ENCODE measurements at regions not wholly inside any gene's neighbourhood (a gene's known extent, or its start where the extent isn't known, plus 50 kb on each side); places are given as distances from the start of the nearest gene placed in this dataset.

DNA sequence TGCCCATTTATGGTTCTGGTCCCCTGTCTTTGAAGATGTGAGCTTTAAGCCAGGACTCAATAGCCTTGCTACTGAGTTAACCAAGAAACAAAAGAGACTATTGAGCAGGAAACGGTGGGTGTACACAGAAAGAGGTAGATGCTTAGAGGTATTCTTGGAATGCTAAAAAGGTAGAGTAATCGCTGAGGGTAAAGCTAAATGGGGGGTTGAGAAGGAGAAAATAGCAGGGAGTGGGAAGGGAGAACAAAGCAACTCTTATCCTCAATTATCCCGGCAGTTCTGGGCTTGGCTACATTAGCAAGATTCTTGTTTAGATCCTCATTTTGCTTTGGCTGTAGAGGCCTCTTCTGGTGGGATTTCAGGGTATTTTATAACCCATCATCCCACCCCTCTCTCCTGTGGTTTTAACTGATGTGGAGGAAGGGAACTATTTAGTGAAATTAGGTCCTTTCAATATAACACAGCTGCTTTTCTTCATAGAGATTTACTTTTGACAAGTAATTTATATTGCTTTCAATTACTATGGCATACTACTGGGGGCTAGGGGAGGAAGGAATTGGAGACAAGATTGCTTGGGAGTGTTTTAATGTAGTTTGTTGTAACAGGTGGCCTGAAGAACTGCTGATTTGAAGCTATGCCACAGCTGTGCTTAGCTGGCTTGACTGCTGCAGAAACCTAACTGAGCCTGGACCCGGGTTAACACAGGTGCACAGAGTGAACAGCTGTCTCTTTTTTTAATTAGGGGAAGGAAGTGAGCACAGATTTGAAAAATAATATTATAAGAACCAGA is 234.3 kb upstream of the CCDC54 start:
- H3K27ac ChIP-seq, result peak overlapping the region; percentile 95
- no peak overlapping the region for H2AFZ ChIP-seq (replicated peaks)
- no peaks in the 10 kb centered on the region for H3K36me3 ChIP-seq
- peaks cover 19% of the 10 kb centered on the region for H3K4me1 ChIP-seq
- peak overlapping the region; percentile 21 for H3K4me3 ChIP-seq
- no peaks in the 10 kb centered on the region for H3K79me2 ChIP-seq (ENCODE audit: low read depth)
- Mint-ChIP-seq H3K27ac (no peak overlapping the region), H3K27me3 (ENCODE audit: insufficient read depth, low read depth) (peaks cover 2% of the 10 kb centered on the region), H3K4me1 (peaks cover 9% of the 10 kb centered on the region), H3K36me3 (no peaks in the 10 kb centered on the region), H3K4me3 (no peak overlapping the region), H3K9me3 (peaks cover 4% of the 10 kb centered on the region)
- peak; percentile 76 for DNase-seq (ENCODE audit: low spot score)
- H4K20me1 ChIP-seq (ENCODE audit: low read depth), result no peaks in the 10 kb centered on the region
- H3F3A ChIP-seq (ENCODE audit: low read depth), result peaks cover 25% of the 10 kb centered on the region
- no peak overlapping the region for H3K9ac ChIP-seq
- TF ChIP-seq EZH2phosphoT487 (IDR thresholded peaks at IDR 0.05), result peak; percentile 80
- TF ChIP-seq, protein P1, sequence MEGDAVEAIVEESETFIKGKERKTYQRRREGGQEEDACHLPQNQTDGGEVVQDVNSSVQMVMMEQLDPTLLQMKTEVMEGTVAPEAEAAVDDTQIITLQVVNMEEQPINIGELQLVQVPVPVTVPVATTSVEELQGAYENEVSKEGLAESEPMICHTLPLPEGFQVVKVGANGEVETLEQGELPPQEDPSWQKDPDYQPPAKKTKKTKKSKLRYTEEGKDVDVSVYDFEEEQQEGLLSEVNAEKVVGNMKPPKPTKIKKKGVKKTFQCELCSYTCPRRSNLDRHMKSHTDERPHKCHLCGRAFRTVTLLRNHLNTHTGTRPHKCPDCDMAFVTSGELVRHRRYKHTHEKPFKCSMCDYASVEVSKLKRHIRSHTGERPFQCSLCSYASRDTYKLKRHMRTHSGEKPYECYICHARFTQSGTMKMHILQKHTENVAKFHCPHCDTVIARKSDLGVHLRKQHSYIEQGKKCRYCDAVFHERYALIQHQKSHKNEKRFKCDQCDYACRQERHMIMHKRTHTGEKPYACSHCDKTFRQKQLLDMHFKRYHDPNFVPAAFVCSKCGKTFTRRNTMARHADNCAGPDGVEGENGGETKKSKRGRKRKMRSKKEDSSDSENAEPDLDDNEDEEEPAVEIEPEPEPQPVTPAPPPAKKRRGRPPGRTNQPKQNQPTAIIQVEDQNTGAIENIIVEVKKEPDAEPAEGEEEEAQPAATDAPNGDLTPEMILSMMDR (IDR thresholded peaks at IDR 0.05), result no peak
- no peaks in the 10 kb centered on the region for H3K27me3 ChIP-seq
- H3K9me3 ChIP-seq (ENCODE audit: low read depth), result no peaks in the 10 kb centered on the region
- H3K4me2 ChIP-seq, result peak overlapping the region; percentile 55

DNA sequence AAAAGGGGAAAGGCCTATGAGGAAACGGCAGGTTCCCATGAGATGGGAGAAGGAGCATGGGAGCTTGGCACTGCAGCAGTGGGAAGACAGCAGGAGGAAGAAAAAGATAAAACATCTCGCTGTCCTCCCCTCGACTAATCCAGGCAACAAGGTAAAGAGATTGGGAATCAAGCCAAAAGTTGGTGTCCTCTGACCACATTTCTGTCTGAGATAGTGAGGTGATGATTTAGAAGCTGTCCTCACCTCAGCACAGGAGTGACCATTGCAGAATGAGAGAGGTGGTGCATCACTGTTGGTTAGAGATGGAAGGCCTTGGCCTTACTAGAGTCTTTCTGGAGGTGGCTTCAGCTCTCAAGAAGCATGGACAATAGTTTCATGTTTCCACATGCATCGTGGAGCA is 226.6 kb upstream of the CCDC54 start:
- TF ChIP-seq EZH2 (IDR thresholded peaks at IDR 0.05) (no peak), EZH2phosphoT487 (IDR thresholded peaks at IDR 0.05) (no peak)
- no peaks in the 10 kb centered on the region for H3K4me1 Mint-ChIP-seq
- no peak overlapping the region for H2AFZ ChIP-seq (replicated peaks)
- H3K9me3 ChIP-seq (ENCODE audit: low read depth), result no peaks in the 10 kb centered on the region
- H3K9me3 Mint-ChIP-seq, result no peaks in the 10 kb centered on the region
- H3K4me3 Mint-ChIP-seq, result no peak overlapping the region
- no peaks in the 10 kb centered on the region for H3K36me3 ChIP-seq
- H3K27ac ChIP-seq, result no peak overlapping the region
- H3F3A ChIP-seq (ENCODE audit: low read depth), result no peaks in the 10 kb centered on the region
- no peak overlapping the region for H3K27ac Mint-ChIP-seq
- H3K79me2 ChIP-seq (ENCODE audit: low read depth), result no peaks in the 10 kb centered on the region
- no peak for DNase-seq (ENCODE audit: low spot score)
- H3K27me3 Mint-ChIP-seq (ENCODE audit: insufficient read depth, low read depth), result no peaks in the 10 kb centered on the region
- H4K20me1 ChIP-seq (ENCODE audit: low read depth), result no peaks in the 10 kb centered on the region
- no peaks in the 10 kb centered on the region for H3K4me1 ChIP-seq
- H3K4me3 ChIP-seq, result no peak overlapping the region
- H3K27me3 ChIP-seq, result no peaks in the 10 kb centered on the region
- H3K36me3 Mint-ChIP-seq, result no peaks in the 10 kb centered on the region
- H3K9ac ChIP-seq, result no peak overlapping the region
- no peak overlapping the region for H3K4me2 ChIP-seq

DNA sequence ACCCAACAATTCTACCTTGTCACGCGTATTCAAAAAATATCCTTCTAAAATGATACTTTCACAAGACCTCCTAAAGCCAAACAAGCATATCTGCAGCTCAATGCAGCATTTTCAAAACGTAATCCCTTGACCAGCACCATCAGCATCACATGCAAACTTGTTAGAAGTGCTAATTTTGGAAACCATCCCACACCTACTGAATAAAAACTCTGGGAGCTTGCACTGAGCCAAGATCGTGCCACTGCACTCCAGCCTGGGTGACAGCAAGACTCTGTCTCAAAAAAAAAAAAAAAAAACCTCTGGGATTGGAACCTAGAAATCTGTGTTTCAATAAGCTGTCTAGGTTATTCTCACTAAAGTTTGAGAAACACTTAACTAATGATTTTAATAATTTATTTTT is 223.3 kb upstream of the CCDC54 start:
- no peak overlapping the region for H3K27ac ChIP-seq
- H3K4me1 ChIP-seq, result no peaks in the 10 kb centered on the region
- H4K20me1 ChIP-seq (ENCODE audit: low read depth), result no peaks in the 10 kb centered on the region
- Mint-ChIP-seq H3K27me3 (ENCODE audit: insufficient read depth, low read depth) (peaks cover 2% of the 10 kb centered on the region), H3K4me3 (no peak overlapping the region), H3K27ac (no peak overlapping the region), H3K4me1 (no peaks in the 10 kb centered on the region), H3K9me3 (peaks cover 9% of the 10 kb centered on the region), H3K36me3 (no peaks in the 10 kb centered on the region)
- H3F3A ChIP-seq (ENCODE audit: low read depth), result no peaks in the 10 kb centered on the region
- no peak for DNase-seq (ENCODE audit: low spot score)
- H2AFZ ChIP-seq (replicated peaks), result no peak overlapping the region
- H3K9ac ChIP-seq, result no peak overlapping the region
- peaks cover 4% of the 10 kb centered on the region for H3K9me3 ChIP-seq (ENCODE audit: low read depth)
- no peaks in the 10 kb centered on the region for H3K79me2 ChIP-seq (ENCODE audit: low read depth)
- H3K4me2 ChIP-seq, result no peak overlapping the region
- no peak for TF ChIP-seq EZH2phosphoT487 (IDR thresholded peaks at IDR 0.05)
- TF ChIP-seq, protein P1 (IDR thresholded peaks at IDR 0.05), result no peak
- no peak for TF ChIP-seq EZH2 (IDR thresholded peaks at IDR 0.05)
- H3K4me3 ChIP-seq, result no peak overlapping the region
- no peaks in the 10 kb centered on the region for H3K36me3 ChIP-seq
- H3K27me3 ChIP-seq, result no peaks in the 10 kb centered on the region

DNA sequence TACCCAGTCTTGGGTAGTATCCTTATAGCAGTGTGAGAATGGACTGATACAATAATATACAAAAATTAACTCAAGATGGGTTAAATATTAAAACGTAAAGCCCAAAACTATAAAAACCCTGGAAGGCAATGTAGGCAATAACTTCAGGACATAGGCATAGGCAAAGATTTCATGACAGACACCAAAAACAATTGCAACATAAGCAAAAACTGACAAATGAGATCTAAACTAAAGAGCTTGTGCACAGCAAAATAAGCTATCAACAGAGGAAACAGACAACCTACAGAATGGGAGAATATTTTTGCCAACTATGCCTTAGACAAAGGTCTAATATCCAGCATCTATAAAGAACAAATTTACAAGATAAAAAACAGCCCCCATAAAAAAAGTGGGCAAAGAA is 204.8 kb upstream of the CCDC54 start:
- H3K4me1 ChIP-seq, result no peaks in the 10 kb centered on the region
- TF ChIP-seq, protein P1 (IDR thresholded peaks at IDR 0.05), result no peak
- TF ChIP-seq EZH2phosphoT487 (IDR thresholded peaks at IDR 0.05), result no peak
- no peak for TF ChIP-seq EZH2 (IDR thresholded peaks at IDR 0.05)
- peaks cover 2% of the 10 kb centered on the region for H3K27me3 Mint-ChIP-seq (ENCODE audit: insufficient read depth, low read depth)
- no peaks in the 10 kb centered on the region for H3K4me1 Mint-ChIP-seq
- H3F3A ChIP-seq (ENCODE audit: low read depth), result no peaks in the 10 kb centered on the region
- no peaks in the 10 kb centered on the region for H3K9me3 ChIP-seq (ENCODE audit: low read depth)
- H3K27ac Mint-ChIP-seq, result no peak overlapping the region
- peaks cover 23% of the 10 kb centered on the region for H3K9me3 Mint-ChIP-seq
- H3K9ac ChIP-seq, result no peak overlapping the region
- H4K20me1 ChIP-seq (ENCODE audit: low read depth), result no peaks in the 10 kb centered on the region
- no peak for DNase-seq (ENCODE audit: low spot score)
- no peak overlapping the region for H3K4me3 ChIP-seq
- no peak overlapping the region for H2AFZ ChIP-seq (replicated peaks)
- H3K4me2 ChIP-seq, result no peak overlapping the region
- H3K27ac ChIP-seq, result no peak overlapping the region
- no peaks in the 10 kb centered on the region for H3K36me3 ChIP-seq
- no peaks in the 10 kb centered on the region for H3K36me3 Mint-ChIP-seq
- no peaks in the 10 kb centered on the region for H3K79me2 ChIP-seq (ENCODE audit: low read depth)
- no peak overlapping the region for H3K4me3 Mint-ChIP-seq
- no peaks in the 10 kb centered on the region for H3K27me3 ChIP-seq

All from neural progenitor cell (in vitro differentiated cells).